K562 (cell line): ENCODE measurements at regions not wholly inside any gene's neighbourhood (a gene's known extent, or its start where the extent isn't known, plus 50 kb on each side); places are given as distances from the start of the nearest gene placed in this dataset.

Experiments
- ELK1 ChIP-seq: sonication (generic); formaldehyde crosslinking; IDR thresholded peaks from 2 replicates; pipeline ENCODE4 v1.8.1; 2022; ENCODE audit warnings: missing genetic modification reagents
- JUNB ChIP-seq: fragments of 450-650 bp; formaldehyde crosslinking; conservative IDR thresholded peaks from 2 replicates; pipeline ENCODE4 v1.4.0; 2020; ENCODE audit warnings: mild to moderate bottlenecking
- ZKSCAN1 ChIP-seq: fragments of 150-350 bp; IDR thresholded peaks from 2 replicates; pipeline ENCODE4 v1.6.1; 2016; ENCODE audit warnings: low read depth, low read length

- TF ChIP-seq ZKSCAN1: no peak
- TF ChIP-seq JUNB (CRISPR knock-in tag): no peak
- no peak for TF ChIP-seq ELK1 (CRISPR knock-in tag)
Measured at GRCh38 chr2:58541511-58541910, 300.4 kb upstream of the FANCL start.
